GM12878 (cell line): ENCODE measurements at regions not wholly inside any gene's neighbourhood (a gene's known extent, or its start where the extent isn't known, plus 50 kb on each side); places are given as distances from the start of the nearest gene placed in this dataset.

Experiments used
- ATAC-seq: fragments of 200-7000 bp; cut with Tn5 transposase; 3 replicates; pipeline ENCODE4 v1.9.1; 2020; ENCODE audit warnings: mild to moderate bottlenecking, moderate library complexity
- BruUV-seq: library from RNA; stranded (reverse); fragments of 400-500 nt; replicated peaks from 2 replicates; lab custom pipeline; 2021; lab: Mats Ljungman, UMichigan
- CTCF ChIA-PET: fragments of 300-600 bp; sonication (Branson Sonifier 250); formaldehyde crosslinking; extraction: SDS; loops from one replicate; lab custom pipeline; 2021; ENCODE audit warnings: inconsistent platforms; lab: Yijun Ruan, JAX
- POLR2A ChIA-PET: fragments of 350-600 bp; formaldehyde crosslinking; extraction: SDS; loops from one replicate; lab custom pipeline; 2021; ENCODE audit warnings: inconsistent platforms; lab: Charles Lee
- RAD21 ChIA-PET: fragments of 300-600 bp; sonication (Branson Sonifier 250); formaldehyde crosslinking; loops from one replicate; lab custom pipeline; 2023; ENCODE audit warnings: antibody characterized with exemption; ENCODE audit not compliant: unreplicated experiment; lab: Charles Lee
- SMC1A ChIA-PET: fragments of 300-600 bp; sonication (Branson Sonifier 250); formaldehyde crosslinking; loops from one replicate; lab custom pipeline; 2023; ENCODE audit not compliant: unreplicated experiment, uncharacterized antibody; lab: Charles Lee
- DNase-seq: peaks from one replicate; pipeline ENCODE4 v3.0.0-alpha.2; 2011; ENCODE audit warnings: low read depth, low spot score
- FAIRE-seq: peaks from 3 replicates; lab custom pipeline; 2011; peaks lifted over from hg19 to GRCh38; lab: Jason Lieb, UNC
- H2AFZ ChIP-seq: 2 replicates; pipeline ENCODE4 v1.6.0; 2011; ENCODE audit warnings: low read depth, low read length, control low read depth; ENCODE audit not compliant: control insufficient read depth
- H3K27ac ChIP-seq: 2 replicates; pipeline ENCODE4 v1.5.1; 2011; ENCODE audit warnings: control low read depth; ENCODE audit not compliant: control insufficient read depth, insufficient read depth
- H3K27me3 ChIP-seq, 2 experiments: replicated peaks in 1 of 2; 2 replicates each; pipeline versions ENCODE4 v1.6.0 to v1.6.1; 2011; ENCODE audit warnings: low read length in 1 of 2; ENCODE audit not compliant: control insufficient read depth in 2 of 2, insufficient read depth in 2 of 2
- H3K36me3 ChIP-seq, 2 experiments: 2 replicates each; pipeline ENCODE4 v1.5.1; 2011; ENCODE audit warnings: low read length in 1 of 2; ENCODE audit not compliant: control insufficient read depth in 2 of 2, insufficient read depth in 2 of 2
- H3K4me1 ChIP-seq: 2 replicates; pipeline ENCODE4 v1.6.1; 2011; ENCODE audit warnings: mild to moderate bottlenecking, low read length, moderate library complexity, mixed read lengths; ENCODE audit not compliant: control insufficient read depth, insufficient read depth
- H3K4me2 ChIP-seq: 2 replicates; pipeline ENCODE4 v1.6.0; 2011; ENCODE audit warnings: control low read depth; ENCODE audit not compliant: control insufficient read depth, insufficient read depth
- H3K4me3 ChIP-seq: fragments of 200-600 bp; sonication (generic); 2 replicates; pipeline ENCODE4 v1.5.1; 2016
- H3K79me2 ChIP-seq: 2 replicates; pipeline ENCODE4 v1.6.0; 2011; ENCODE audit warnings: low read length; ENCODE audit not compliant: control insufficient read depth, insufficient read depth
- H3K9ac ChIP-seq: 2 replicates; pipeline ENCODE4 v1.8.0; 2011; ENCODE audit warnings: low read length, control low read depth, mixed read lengths; ENCODE audit not compliant: control insufficient read depth, insufficient read depth
- H3K9me3 ChIP-seq: replicated peaks from 3 replicates; pipeline ENCODE4 v1.5.1; 2011; ENCODE audit warnings: mild to moderate bottlenecking, low read length; ENCODE audit not compliant: control insufficient read depth, insufficient read depth
- H4K20me1 ChIP-seq: 2 replicates; pipeline ENCODE4 v1.6.0; 2011; ENCODE audit not compliant: control insufficient read depth, insufficient read depth
- BACH1 ChIP-seq: fragments of 450-650 bp; IDR thresholded peaks from 2 replicates; pipeline ENCODE4 v1.6.1; 2017; ENCODE audit warnings: mild to moderate bottlenecking, borderline replicate concordance
- CHD4 ChIP-seq: fragments of 200-600 bp; sonication (generic); IDR thresholded peaks from 2 replicates; pipeline ENCODE4 v1.6.1; 2016; ENCODE audit warnings: mild to moderate bottlenecking
- HDAC2 ChIP-seq: fragments of 200-600 bp; sonication (generic); IDR thresholded peaks from 2 replicates; pipeline ENCODE4 v1.6.1; 2017
- LARP7 ChIP-seq: fragments of 450-650 bp; IDR thresholded peaks from 2 replicates; pipeline ENCODE4 v1.6.1; 2017; ENCODE audit warnings: mild to moderate bottlenecking
- NR2F1 ChIP-seq: fragments of 450-650 bp; conservative IDR thresholded peaks from 2 replicates; pipeline ENCODE4 v1.6.1; 2017; ENCODE audit warnings: mild to moderate bottlenecking
- NRF1 ChIP-seq: conservative IDR thresholded peaks from 2 replicates; pipeline ENCODE4 v1.6.1; 2011; ENCODE audit warnings: mild to moderate bottlenecking, low read depth, low read length, improper control_type of control experiment
- POLR2AphosphoS5 ChIP-seq: IDR thresholded peaks from 2 replicates; pipeline ENCODE4 v1.6.1; 2011; ENCODE audit warnings: mild to moderate bottlenecking, low read length, inconsistent platforms
- SMAD5 ChIP-seq: IDR thresholded peaks from 2 replicates; pipeline ENCODE4 v1.6.1; 2016; ENCODE audit warnings: antibody characterized with exemption, low read depth
- TCF12 ChIP-seq: IDR thresholded peaks from 2 replicates; pipeline ENCODE4 v1.6.1; 2011; ENCODE audit warnings: low read depth, mild to moderate bottlenecking, low read length
- ZNF274 ChIP-seq: IDR thresholded peaks from one replicate; pipeline ENCODE4 v1.8.0; 2011; ENCODE audit not compliant: insufficient read length, insufficient read depth
- WGBS: methylation state at CpG from one replicate; pipeline ENCODE4 v1.1.6; 2016; ENCODE audit warnings: low lambda C conversion rate; ENCODE audit not compliant: insufficient replicate concordance, insufficient coverage; ENCODE audit errors: missing lambda C conversion rate; 5-methylcytosine and 5-hydroxymethylcytosine counted together
- in situ Hi-C: fragments of 300-500 bp; cut with MboI; formaldehyde crosslinking; loops from 9 replicates; pipeline ENCODE4 v1.14.3; 2018; ENCODE audit warnings: mixed read lengths
- intact Hi-C: fragments of 100-400 bp; cut with micrococcal nuclease; formaldehyde crosslinking; loops from one replicate; pipeline ENCODE4 v1.14.2; 2022; ENCODE audit not compliant: unreplicated experiment

DNA sequence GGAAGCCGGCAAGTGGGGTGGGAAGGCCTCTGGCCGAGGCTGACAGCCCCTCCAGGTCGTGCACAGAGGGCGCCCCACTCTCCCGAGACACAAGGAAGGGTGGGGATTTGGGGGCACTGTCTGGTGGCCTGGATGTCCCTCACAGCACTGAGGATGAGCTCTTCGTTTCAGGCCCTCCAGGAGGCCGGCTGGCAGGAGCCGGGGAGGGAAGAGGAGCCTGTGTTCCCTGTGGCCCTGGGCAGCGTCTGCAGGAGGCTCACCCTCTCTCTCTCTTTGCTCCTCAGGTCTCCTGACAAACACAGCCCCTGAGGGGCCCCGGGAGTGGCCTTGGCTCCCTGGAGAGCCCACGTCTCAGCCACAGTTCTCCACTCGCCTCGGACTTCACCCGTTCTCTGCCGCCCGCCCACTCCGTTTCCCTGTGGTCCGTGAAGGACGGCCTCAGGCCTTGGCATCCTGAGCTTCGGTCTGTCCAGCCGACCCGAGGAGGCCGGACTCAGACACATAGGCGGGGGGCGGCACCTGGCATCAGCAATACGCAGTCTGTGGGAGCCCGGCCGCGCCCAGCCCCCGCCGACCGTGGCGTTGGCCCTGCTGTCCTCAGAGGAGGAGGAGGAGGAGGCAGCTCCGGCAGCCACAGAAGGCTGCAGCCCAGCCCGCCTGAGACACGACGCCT lies 1078.0 kb downstream of the BRD1 start:
- intact Hi-C loops: no loop called here
- POLR2A ChIA-PET: no interaction called here
- no peak overlapping the region for H3K27ac ChIP-seq
- H3K4me2 ChIP-seq: no peak overlapping the region
- SMC1A ChIA-PET: no interaction called here
- no peak overlapping the region for H2AFZ ChIP-seq
- in situ Hi-C loops: no loop called here
- H3K4me3 ChIP-seq: no peak overlapping the region
- 59% methylated on average over 25 of the region's 37 CpGs for WGBS
- RAD21 ChIA-PET: no interaction called here
- ATAC-seq (no peak), FAIRE-seq (no peak), DNase-seq (no peak)
- no peaks in the 10 kb centered on the region for H4K20me1 ChIP-seq
- CTCF ChIA-PET: no interaction called here
- no peak overlapping the region for H3K9ac ChIP-seq
- no peaks in the 10 kb centered on the region for H3K36me3 ChIP-seq
- no peaks in the 10 kb centered on the region for H3K27me3 ChIP-seq
- TF ChIP-seq CHD4 (no peak), ZNF274 (no peak), NR2F1 (no peak), HDAC2 (no peak), SMAD5 (no peak), NRF1 (no peak), TCF12 (no peak), BACH1 (no peak), POLR2AphosphoS5 (no peak), LARP7 (no peak)
- no peaks in the 10 kb centered on the region for H3K79me2 ChIP-seq
- no peaks in the 10 kb centered on the region; the same call in 2 of the 3 replicates for H3K9me3 ChIP-seq
- no TSS peak for BruUV-seq
- no peaks in the 10 kb centered on the region for H3K4me1 ChIP-seq
